SU-DHL-6 (cell line): ENCODE measurements at regions not wholly inside any gene's neighbourhood (a gene's known extent, or its start where the extent isn't known, plus 50 kb on each side); places are given as distances from the start of the nearest gene placed in this dataset.

Source experiments
- H2AFZ ChIP-seq: fragments of 200-600 bp; sonication (generic); 2 replicates; pipeline ENCODE4 v1.6.1; 2014; ENCODE audit warnings: low read depth, mild to moderate bottlenecking, moderate library complexity, mixed read lengths, antibody characterized with exemption, low read length; ENCODE audit not compliant: severe bottlenecking
- H3F3A ChIP-seq: fragments of 200-600 bp; shearing (Covaris generic); 2 replicates; pipeline ENCODE4 v1.6.0; 2016; ENCODE audit warnings: antibody characterized with exemption, mild to moderate bottlenecking; ENCODE audit not compliant: insufficient read depth
- H3K27ac ChIP-seq: fragments of 200-600 bp; sonication (generic); 2 replicates; pipeline ENCODE4 v1.5.1; 2016; ENCODE audit warnings: low read depth, mild to moderate bottlenecking, low read length, moderate library complexity, mixed read lengths
- H3K27me3 ChIP-seq: fragments of 200-600 bp; sonication (generic), shearing (Covaris generic); 2 replicates; pipeline ENCODE4 v1.6.0; 2014; ENCODE audit warnings: mild to moderate bottlenecking, low read length
- H3K36me3 ChIP-seq: fragments of 200-600 bp; sonication (generic); 2 replicates; pipeline ENCODE4 v1.6.1; 2014; ENCODE audit warnings: mild to moderate bottlenecking, low read length, mixed read lengths
- H3K4me2 ChIP-seq: fragments of 300-600, 200-600 bp; shearing (Covaris generic), sonication (generic); 2 replicates; pipeline ENCODE4 v1.6.0; 2014; ENCODE audit warnings: low read length, low read depth, mild to moderate bottlenecking; ENCODE audit not compliant: poor library complexity, severe bottlenecking
- H3K4me3 ChIP-seq: fragments of 200-600 bp; sonication (generic); 2 replicates; pipeline ENCODE4 v1.5.1; 2014; ENCODE audit warnings: antibody characterized with exemption, low read length, mild to moderate bottlenecking, mixed read lengths; ENCODE audit not compliant: insufficient read depth, poor library complexity, severe bottlenecking
- H3K79me2 ChIP-seq: fragments of 200-600 bp; sonication (generic); 2 replicates; pipeline ENCODE4 v1.6.1; 2014; ENCODE audit warnings: mild to moderate bottlenecking, low read length, moderate library complexity; ENCODE audit not compliant: insufficient read depth
- H3K9ac ChIP-seq: fragments of 200-600 bp; sonication (generic); 2 replicates; pipeline ENCODE4 v1.7.0; 2014; ENCODE audit warnings: mild to moderate bottlenecking, low read length
- H3K9me2 ChIP-seq: fragments of 200-600 bp; sonication (generic); replicated peaks from 2 replicates; pipeline ENCODE4 v1.6.1; 2014; ENCODE audit warnings: low read length; ENCODE audit not compliant: insufficient read depth
- H3K9me3 ChIP-seq: fragments of 200-600 bp; sonication (generic); 2 replicates; pipeline ENCODE4 v1.6.1; 2014; ENCODE audit warnings: low read length, mixed read lengths; ENCODE audit not compliant: insufficient read depth
- H4K20me1 ChIP-seq: fragments of 200-600 bp; sonication (generic); 2 replicates; pipeline ENCODE4 v1.6.1; 2014; ENCODE audit warnings: low read depth, mild to moderate bottlenecking, antibody characterized with exemption, low read length, moderate library complexity, mixed read lengths
- CTCF ChIP-seq: fragments of 200-600 bp; sonication (generic); IDR thresholded peaks from one replicate; pipeline ENCODE4 v1.5.1; 2017; ENCODE audit warnings: antibody characterized with exemption, mild to moderate bottlenecking, low read length, moderate library complexity; ENCODE audit not compliant: insufficient read depth, poor library complexity, severe bottlenecking
- EZH2phosphoT487 ChIP-seq: fragments of 200-600 bp; sonication (generic), shearing (Covaris generic); conservative IDR thresholded peaks from 2 replicates; pipeline ENCODE4 v1.6.1; 2018; ENCODE audit warnings: mild to moderate bottlenecking, antibody characterized with exemption, low read length, moderate library complexity, mixed read lengths

GRCh38 chr15:62691008-62691407 is 351.5 kb upstream of the TPM1 start:
- Histone ChIP-seq H3K27ac (no peak overlapping the region), H3K4me2 (no peak overlapping the region), H3K27me3 (no peaks in the 10 kb centered on the region), H3K9me2 (no peaks in the 10 kb centered on the region), H3F3A (no peaks in the 10 kb centered on the region), H3K9ac (no peak overlapping the region), H3K79me2 (no peaks in the 10 kb centered on the region), H4K20me1 (no peaks in the 10 kb centered on the region), H2AFZ (no peak overlapping the region), H3K36me3 (no peaks in the 10 kb centered on the region), H3K4me3 (no peak overlapping the region), H3K9me3 (no peaks in the 10 kb centered on the region)
- TF ChIP-seq EZH2phosphoT487 (no peak), CTCF (no peak)

GRCh38 chr15:62697636-62698035 is 344.9 kb upstream of the TPM1 start:
- Histone ChIP-seq H3K4me2 (no peak overlapping the region), H3K27ac (no peak overlapping the region), H4K20me1 (no peaks in the 10 kb centered on the region), H3K9me2 (no peaks in the 10 kb centered on the region), H3K9me3 (no peaks in the 10 kb centered on the region), H2AFZ (no peak overlapping the region), H3F3A (no peaks in the 10 kb centered on the region), H3K79me2 (no peaks in the 10 kb centered on the region), H3K36me3 (no peaks in the 10 kb centered on the region), H3K9ac (no peak overlapping the region), H3K27me3 (no peaks in the 10 kb centered on the region), H3K4me3 (no peak overlapping the region)
- TF ChIP-seq EZH2phosphoT487: no peak
- TF ChIP-seq CTCF: no peak

- Histone ChIP-seq H3K79me2 (no peaks in the 10 kb centered on the region), H3K9ac (no peak overlapping the region), H3F3A (no peaks in the 10 kb centered on the region), H3K27me3 (no peaks in the 10 kb centered on the region), H3K4me3 (no peak overlapping the region), H3K9me2 (no peaks in the 10 kb centered on the region), H3K36me3 (no peaks in the 10 kb centered on the region), H3K9me3 (no peaks in the 10 kb centered on the region), H3K27ac (no peak overlapping the region), H3K4me2 (no peak overlapping the region), H4K20me1 (no peaks in the 10 kb centered on the region), H2AFZ (no peak overlapping the region)
- TF ChIP-seq CTCF (no peak), EZH2phosphoT487 (no peak)
Observed at GRCh38 chr15:62698646-62699045, 343.9 kb upstream of the TPM1 start.

GRCh38 chr15:62706317-62706716 is 336.2 kb upstream of the TPM1 start:
- TF ChIP-seq EZH2phosphoT487 (no peak), CTCF (no peak)
- Histone ChIP-seq H3K9me2 (no peaks in the 10 kb centered on the region), H3K36me3 (no peaks in the 10 kb centered on the region), H3K4me3 (no peak overlapping the region), H3K27me3 (no peaks in the 10 kb centered on the region), H3K27ac (no peak overlapping the region), H3F3A (no peaks in the 10 kb centered on the region), H3K4me2 (no peak overlapping the region), H2AFZ (no peak overlapping the region), H3K9ac (no peak overlapping the region), H4K20me1 (no peaks in the 10 kb centered on the region), H3K9me3 (no peaks in the 10 kb centered on the region), H3K79me2 (no peaks in the 10 kb centered on the region)
